ENCODE measurements at regions not wholly inside any gene's neighbourhood (a gene's known extent, or its start where the extent isn't known, plus 50 kb on each side); places are given as distances from the start of the nearest gene placed in this dataset.
"Not testable (repeated sequence)": the region's sequence is repeated elsewhere in the genome, so short reads cannot be mapped to it uniquely, and the experiment has no call there.

DNA sequence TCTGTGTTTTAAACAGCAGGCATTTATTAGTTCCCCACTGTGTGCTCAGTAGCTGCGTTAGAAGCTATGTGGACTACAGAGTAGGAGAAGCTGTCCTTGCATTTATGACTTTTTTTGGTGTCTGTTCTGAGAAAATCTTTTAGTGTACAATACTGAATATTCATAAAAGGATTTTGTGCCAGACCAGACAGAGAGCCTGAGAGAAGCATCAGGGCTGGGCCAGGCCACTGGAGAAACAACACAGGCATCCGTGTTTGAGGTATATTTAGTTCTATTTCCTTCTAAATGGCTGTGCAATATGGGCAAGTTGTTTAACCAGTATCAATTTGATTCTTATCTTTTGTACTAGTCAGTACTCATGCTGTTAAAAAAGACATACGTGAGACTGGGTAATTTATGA, 182.8 kb downstream of the SH2D4B start:
- TF ChIP-seq, protein P1, sequence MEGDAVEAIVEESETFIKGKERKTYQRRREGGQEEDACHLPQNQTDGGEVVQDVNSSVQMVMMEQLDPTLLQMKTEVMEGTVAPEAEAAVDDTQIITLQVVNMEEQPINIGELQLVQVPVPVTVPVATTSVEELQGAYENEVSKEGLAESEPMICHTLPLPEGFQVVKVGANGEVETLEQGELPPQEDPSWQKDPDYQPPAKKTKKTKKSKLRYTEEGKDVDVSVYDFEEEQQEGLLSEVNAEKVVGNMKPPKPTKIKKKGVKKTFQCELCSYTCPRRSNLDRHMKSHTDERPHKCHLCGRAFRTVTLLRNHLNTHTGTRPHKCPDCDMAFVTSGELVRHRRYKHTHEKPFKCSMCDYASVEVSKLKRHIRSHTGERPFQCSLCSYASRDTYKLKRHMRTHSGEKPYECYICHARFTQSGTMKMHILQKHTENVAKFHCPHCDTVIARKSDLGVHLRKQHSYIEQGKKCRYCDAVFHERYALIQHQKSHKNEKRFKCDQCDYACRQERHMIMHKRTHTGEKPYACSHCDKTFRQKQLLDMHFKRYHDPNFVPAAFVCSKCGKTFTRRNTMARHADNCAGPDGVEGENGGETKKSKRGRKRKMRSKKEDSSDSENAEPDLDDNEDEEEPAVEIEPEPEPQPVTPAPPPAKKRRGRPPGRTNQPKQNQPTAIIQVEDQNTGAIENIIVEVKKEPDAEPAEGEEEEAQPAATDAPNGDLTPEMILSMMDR (conservative IDR thresholded peaks at IDR 0.05; ENCODE audit: low read length), result no peak
- DNase-seq (ENCODE audit: low read depth), result no peak
- no peak overlapping the region for H3K4me3 ChIP-seq (ENCODE audit: low read length)

DNA sequence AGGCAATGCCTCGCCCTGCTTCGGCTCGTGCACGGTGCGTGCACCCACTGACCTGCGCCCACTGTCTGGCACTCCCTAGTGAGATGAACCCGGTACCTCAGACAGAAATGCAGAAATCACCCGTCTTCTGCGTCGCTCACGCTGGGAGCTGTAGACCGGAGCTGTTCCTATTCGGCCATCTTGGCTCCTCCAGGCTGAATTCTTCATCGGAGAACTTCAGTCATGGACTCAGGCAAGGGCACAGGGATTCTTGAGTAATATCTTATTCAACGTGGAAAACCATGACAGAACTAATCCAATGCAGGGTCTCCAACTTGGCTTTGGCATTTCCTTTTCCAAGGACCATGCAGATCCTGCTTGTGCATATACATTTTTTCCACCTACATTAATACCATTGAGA, 190.7 kb downstream of the SH2D4B start:
- H3K4me3 ChIP-seq (ENCODE audit: low read length); DNase-seq (ENCODE audit: low read depth): not testable (repeated sequence)

DNA sequence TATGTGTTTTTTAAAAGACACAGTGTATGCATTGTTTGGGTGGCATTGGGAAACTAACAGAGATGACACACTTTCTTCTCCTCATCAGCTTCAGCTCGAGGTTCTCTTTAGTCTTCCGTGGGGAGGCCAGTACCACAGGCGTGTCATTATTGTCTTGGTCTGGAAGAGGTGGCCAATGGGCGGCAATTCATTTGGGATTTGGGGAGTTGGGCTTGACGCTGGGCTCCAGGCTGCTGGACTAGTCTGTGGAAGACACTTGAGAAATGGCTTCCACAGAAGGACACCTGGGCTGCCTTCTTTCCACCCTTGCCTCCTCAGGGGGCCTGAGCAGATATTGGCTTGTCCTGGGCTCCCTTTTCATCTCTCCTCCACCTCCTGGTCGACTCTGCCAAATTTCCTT, 192.2 kb downstream of the SH2D4B start:
- DNase-seq (ENCODE audit: low read depth), result no peak
- TF ChIP-seq, protein P1 (conservative IDR thresholded peaks at IDR 0.05; ENCODE audit: low read length), result no peak
- no peak overlapping the region for H3K4me3 ChIP-seq (ENCODE audit: low read length)

DNA sequence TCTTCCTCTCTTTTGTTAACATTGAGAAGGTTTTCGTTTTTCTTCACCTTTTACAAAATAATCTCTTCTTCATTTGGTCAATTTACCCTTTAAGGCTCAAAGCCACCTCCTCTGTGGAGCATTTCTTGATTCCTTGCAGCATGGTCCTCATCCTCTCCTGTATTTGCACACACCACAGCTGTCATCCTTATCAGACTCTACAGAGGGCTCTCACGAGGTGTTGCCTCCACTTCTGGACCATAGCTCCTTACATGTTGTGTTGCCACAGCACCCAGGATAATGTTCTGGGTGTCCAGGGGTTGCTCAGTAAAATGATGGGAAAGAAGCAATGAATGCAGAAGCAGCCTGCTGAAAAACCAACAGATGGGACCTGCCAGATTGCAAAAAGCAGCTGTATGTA, 192.8 kb downstream of the SH2D4B start:
- DNase-seq (ENCODE audit: low read depth), result no peak
- TF ChIP-seq, protein P1 (conservative IDR thresholded peaks at IDR 0.05; ENCODE audit: low read length), result no peak
- H3K4me3 ChIP-seq (ENCODE audit: low read length), result no peak overlapping the region

DNA sequence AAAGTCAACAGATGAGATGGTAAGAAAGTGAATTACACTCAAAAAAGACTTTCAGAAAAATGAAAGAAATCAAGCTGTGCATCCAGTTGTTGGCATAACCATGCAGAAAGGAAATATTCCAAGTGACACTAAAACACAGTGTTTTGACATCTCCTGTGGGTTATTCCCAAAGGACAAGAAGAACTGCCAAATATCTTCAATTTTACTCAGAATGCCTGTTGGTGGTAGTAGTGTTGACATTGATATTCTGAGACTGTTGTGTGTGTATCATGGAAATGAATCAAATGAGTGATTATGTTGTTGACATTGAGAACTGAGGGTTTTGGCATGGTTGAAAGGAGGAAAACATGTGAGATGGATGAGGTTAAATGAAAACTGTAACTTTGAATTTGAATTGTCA, 196.9 kb downstream of the SH2D4B start:
- TF ChIP-seq, protein P1 (conservative IDR thresholded peaks at IDR 0.05; ENCODE audit: low read length), result no peak

DNA sequence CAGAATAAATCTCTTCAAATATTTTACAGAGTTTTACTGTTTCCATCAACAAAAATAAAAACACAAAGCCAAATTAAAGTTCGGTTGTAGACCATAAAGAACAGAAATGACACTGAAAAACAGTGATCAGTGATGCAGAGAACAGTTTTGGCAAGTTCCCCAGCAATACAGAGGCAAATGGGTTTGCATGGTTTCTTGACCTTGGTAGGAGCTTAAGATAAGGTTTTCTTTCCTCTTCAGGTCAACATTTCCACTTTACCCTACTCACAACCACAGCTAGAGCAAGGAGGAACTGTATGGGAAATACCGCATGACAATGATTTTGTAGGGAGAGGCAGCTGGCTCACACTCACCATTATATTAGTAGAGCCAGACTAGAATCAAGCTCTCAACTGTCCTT, 199.5 kb downstream of the SH2D4B start:
- H3K4me3 ChIP-seq (ENCODE audit: low read length), result no peak overlapping the region
- DNase-seq (ENCODE audit: low read depth), result no peak
- TF ChIP-seq, protein P1 (conservative IDR thresholded peaks at IDR 0.05; ENCODE audit: low read length), result no peak

More for the DNA sequence above, 196.9 kb downstream of the SH2D4B start:
- H3K4me3 ChIP-seq (ENCODE audit: low read length), result no peak overlapping the region
- no peak for DNase-seq (ENCODE audit: low read depth)

DNA sequence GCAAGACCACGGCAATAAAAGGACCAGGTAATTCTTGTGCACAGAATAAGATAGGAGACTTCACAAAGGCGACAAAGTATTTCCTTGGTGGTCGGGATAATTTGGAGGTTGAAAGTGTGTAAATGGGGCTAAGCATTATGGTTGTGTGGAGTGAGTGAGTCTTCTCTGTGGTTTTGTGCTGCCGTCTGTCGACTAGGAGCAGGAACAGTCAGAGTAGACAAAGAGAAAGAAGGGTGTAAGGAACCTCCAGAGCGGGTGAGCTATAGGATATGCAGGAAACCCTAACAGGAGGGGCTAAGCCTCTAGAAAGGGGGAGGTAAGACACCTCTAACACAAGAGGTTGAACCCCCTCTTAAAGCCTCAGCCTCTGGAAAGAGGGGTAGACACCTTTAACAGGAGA, 201.6 kb downstream of the SH2D4B start:
- TF ChIP-seq, protein P1 (conservative IDR thresholded peaks at IDR 0.05; ENCODE audit: low read length), result no peak
- DNase-seq (ENCODE audit: low read depth), result no peak
- H3K4me3 ChIP-seq (ENCODE audit: low read length), result no peak overlapping the region
